ENCODE measurements at regions not wholly inside any gene's neighbourhood (a gene's known extent, or its start where the extent isn't known, plus 50 kb on each side); places are given as distances from the start of the nearest gene placed in this dataset.

GRCh38 chr10:84825330-84825729, 496.9 kb downstream of the CCSER2 start:
- intact Hi-C loops (cut with micrococcal nuclease) (no loop called here), in situ Hi-C loops (cut with MboI) (no loop called here)
- Histone ChIP-seq H3K27ac (ENCODE audit: extremely low read depth, low read depth, low read length) (no peak overlapping the region), H3K4me3 (no peak overlapping the region), H3K79me2 (ENCODE audit: control insufficient read depth, insufficient read depth, low read length) (no peaks in the 10 kb centered on the region), H3K4me1 (replicated peaks in 1 of 2; ENCODE audit: control insufficient read depth in 2 of 2, insufficient read depth in 2 of 2, low read length in 2 of 2) (no peaks in the 10 kb centered on the region), H3K27me3 (ENCODE audit: control insufficient read depth in 2 of 2, insufficient read depth in 2 of 2, low read length in 2 of 2) (no peaks in the 10 kb centered on the region), H3K4me2 (ENCODE audit: insufficient read depth, low read length) (no peak overlapping the region), H3K36me3 (ENCODE audit: control insufficient read depth, insufficient read depth, low read length) (no peaks in the 10 kb centered on the region), H3K9me3 (replicated peaks; ENCODE audit: control insufficient read depth, insufficient read depth, low read depth, low read length) (no peaks in the 10 kb centered on the region), H2AFZ (ENCODE audit: low read depth, low read length) (no peak overlapping the region), H3K9ac (ENCODE audit: insufficient read depth in 1 of 2, low read depth in 2 of 2, low read length in 2 of 2) (no peak overlapping the region), H3K9me1 (ENCODE audit: control insufficient read depth, insufficient read depth, low read length) (no peaks in the 10 kb centered on the region), H4K20me1 (replicated peaks; ENCODE audit: control insufficient read depth, insufficient read depth, low read length) (no peaks in the 10 kb centered on the region)
- BruUV-seq (replicated peaks) = no TSS peak
- TF ChIP-seq ZNF778 (CRISPR knock-in tag; IDR thresholded peaks at IDR 0.05) (no peak), ZNF23 (CRISPR knock-in tag; IDR thresholded peaks at IDR 0.05) (no peak), ZNF174 (CRISPR knock-in tag; IDR thresholded peaks at IDR 0.05) (no peak), NR4A1 (CRISPR knock-in tag; IDR thresholded peaks at IDR 0.05) (no peak), NR4A1 (tag; IDR thresholded peaks at IDR 0.05) (no peak), CBX8 (IDR thresholded peaks at IDR 0.05; ENCODE audit: borderline replicate concordance, extremely low read depth, low read depth, low read length, poor library complexity, severe bottlenecking) (no peak), TCFL5 (CRISPR knock-in tag; conservative IDR thresholded peaks at IDR 0.05) (no peak), ZC3H11A (IDR thresholded peaks at IDR 0.05; ENCODE audit: low read depth, low read length) (no peak), FOXP1 (CRISPR knock-in tag; IDR thresholded peaks at IDR 0.05) (no peak), SRSF1 (IDR thresholded peaks at IDR 0.05; ENCODE audit: low read depth, low read length) (no peak), CUX1 (CRISPR knock-in tag; IDR thresholded peaks at IDR 0.05) (no peak), JUND (IDR thresholded peaks at IDR 0.05; ENCODE audit: borderline replicate concordance, low read depth, low read length) (no peak), JUND (tag; IDR thresholded peaks at IDR 0.05; ENCODE audit: borderline replicate concordance, low read depth, low read length) (no peak)
- TF ChIP-seq, protein P1, sequence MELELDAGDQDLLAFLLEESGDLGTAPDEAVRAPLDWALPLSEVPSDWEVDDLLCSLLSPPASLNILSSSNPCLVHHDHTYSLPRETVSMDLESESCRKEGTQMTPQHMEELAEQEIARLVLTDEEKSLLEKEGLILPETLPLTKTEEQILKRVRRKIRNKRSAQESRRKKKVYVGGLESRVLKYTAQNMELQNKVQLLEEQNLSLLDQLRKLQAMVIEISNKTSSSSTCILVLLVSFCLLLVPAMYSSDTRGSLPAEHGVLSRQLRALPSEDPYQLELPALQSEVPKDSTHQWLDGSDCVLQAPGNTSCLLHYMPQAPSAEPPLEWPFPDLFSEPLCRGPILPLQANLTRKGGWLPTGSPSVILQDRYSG (tag; conservative IDR thresholded peaks at IDR 0.05; ENCODE audit: low read depth) = no peak
- WGBS (ENCODE audit: insufficient coverage, low coverage, missing lambda C conversion rate) = 0% methylated on average over 1 of the region's 1 CpG
- POLR2A ChIA-PET = interaction anchor here (0.6 kb wide), 1 partner anchor 354 kb away, joined by 3 read pairs; no protein-coding TSS in a partner anchor
- ATAC-seq (no peak), DNase-seq (ENCODE audit: extremely low read depth in 1 of 4, low spot score in 3 of 4) (no peak), FAIRE-seq (no peak)
- CTCF ChIA-PET (ENCODE audit: low intra/inter-chr PET ratio) = no interaction called here

All from K562 (cell line).